GM12892 (cell line): ENCODE measurements at regions not wholly inside any gene's neighbourhood (a gene's known extent, or its start where the extent isn't known, plus 50 kb on each side); places are given as distances from the start of the nearest gene placed in this dataset.

ENCODE experiments used
- POLR2A ChIP-seq: IDR thresholded peaks from 2 replicates; pipeline ENCODE4 v1.6.1; 2011; ENCODE audit warnings: low read depth, low read length, control low read depth
- POLR2AphosphoS5 ChIP-seq: IDR thresholded peaks from 2 replicates; pipeline ENCODE4 v1.6.1; 2011; ENCODE audit warnings: low read depth, low read length, control low read depth

GRCh38 chr10:128957221-128957620 lies 509.8 kb upstream of the MGMT start:
- TF ChIP-seq POLR2AphosphoS5, result no peak
- TF ChIP-seq POLR2A, result no peak
